ENCODE measurements at regions not wholly inside any gene's neighbourhood (a gene's known extent, or its start where the extent isn't known, plus 50 kb on each side); places are given as distances from the start of the nearest gene placed in this dataset.

GRCh38 chr14:100381395-100382105 is 58.4 kb downstream of the SLC25A47 start:
- peaks cover 9 to 27% (median 15%) of the 10 kb centered on the region in 3 donors for H3K36me3 ChIP-seq
- H3K4me1 ChIP-seq = peaks cover 0 to 18% (median 13%) of the 10 kb centered on the region in 4 donors
- H3K27me3 ChIP-seq = no peaks in the 10 kb centered on the region
- no peak for DNase-seq
- no peak overlapping the region for H3K27ac ChIP-seq
- TF ChIP-seq, protein P1, sequence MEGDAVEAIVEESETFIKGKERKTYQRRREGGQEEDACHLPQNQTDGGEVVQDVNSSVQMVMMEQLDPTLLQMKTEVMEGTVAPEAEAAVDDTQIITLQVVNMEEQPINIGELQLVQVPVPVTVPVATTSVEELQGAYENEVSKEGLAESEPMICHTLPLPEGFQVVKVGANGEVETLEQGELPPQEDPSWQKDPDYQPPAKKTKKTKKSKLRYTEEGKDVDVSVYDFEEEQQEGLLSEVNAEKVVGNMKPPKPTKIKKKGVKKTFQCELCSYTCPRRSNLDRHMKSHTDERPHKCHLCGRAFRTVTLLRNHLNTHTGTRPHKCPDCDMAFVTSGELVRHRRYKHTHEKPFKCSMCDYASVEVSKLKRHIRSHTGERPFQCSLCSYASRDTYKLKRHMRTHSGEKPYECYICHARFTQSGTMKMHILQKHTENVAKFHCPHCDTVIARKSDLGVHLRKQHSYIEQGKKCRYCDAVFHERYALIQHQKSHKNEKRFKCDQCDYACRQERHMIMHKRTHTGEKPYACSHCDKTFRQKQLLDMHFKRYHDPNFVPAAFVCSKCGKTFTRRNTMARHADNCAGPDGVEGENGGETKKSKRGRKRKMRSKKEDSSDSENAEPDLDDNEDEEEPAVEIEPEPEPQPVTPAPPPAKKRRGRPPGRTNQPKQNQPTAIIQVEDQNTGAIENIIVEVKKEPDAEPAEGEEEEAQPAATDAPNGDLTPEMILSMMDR (IDR thresholded peaks at IDR 0.05) = no peak
- H3K9me3 ChIP-seq = no peaks in the 10 kb centered on the region
- no peak overlapping the region for H3K4me3 ChIP-seq
- intact Hi-C loops (cut with DNase I; ENCODE audit: low total_unique reads) = loop anchor here (5.0 to 10.0 kb wide), 2 partner anchors 273 to 1246 kb away; no protein-coding TSS in a partner anchor

GRCh38 chr14:100382106-100382455 is 58.9 kb downstream of the SLC25A47 start:
- H3K27me3 ChIP-seq = no peaks in the 10 kb centered on the region
- H3K9me3 ChIP-seq = no peaks in the 10 kb centered on the region
- intact Hi-C loops (cut with DNase I; ENCODE audit: low total_unique reads) = loop anchor here (5.0 to 10.0 kb wide), 2 partner anchors 273 to 1245 kb away; no protein-coding TSS in a partner anchor
- no peak for DNase-seq
- peaks cover 9 to 27% (median 15%) of the 10 kb centered on the region in 3 donors for H3K36me3 ChIP-seq
- no peak overlapping the region for H3K4me3 ChIP-seq
- TF ChIP-seq, protein P1 (IDR thresholded peaks at IDR 0.05) = no peak
- no peak overlapping the region for H3K27ac ChIP-seq
- H3K4me1 ChIP-seq = peaks cover 0 to 14% (median 8%) of the 10 kb centered on the region in 4 donors

DNA sequence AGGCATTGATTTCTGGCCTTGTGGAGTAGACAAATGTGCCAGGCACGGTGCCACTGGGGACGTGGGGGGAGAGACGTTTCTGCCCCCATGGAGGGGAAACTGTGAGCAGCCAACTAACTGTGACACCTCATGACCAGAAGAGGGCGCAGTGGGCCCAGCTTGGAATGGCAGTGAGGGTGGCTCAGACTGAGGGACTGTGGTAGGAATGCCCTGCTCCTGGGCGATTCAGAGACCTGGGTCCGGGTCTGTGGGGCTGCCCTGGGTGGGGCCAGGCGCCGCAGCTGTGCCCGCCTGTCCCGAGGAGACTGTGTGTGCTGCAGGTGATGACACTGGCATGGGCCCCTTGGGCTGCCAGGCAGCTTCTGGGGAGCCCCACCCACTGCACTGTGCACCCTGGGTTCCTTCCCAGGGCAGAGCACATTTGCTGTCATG is 60.6 kb downstream of the SLC25A47 start:
- Histone ChIP-seq H3K9me3 (no peaks in the 10 kb centered on the region), H3K27me3 (no peaks in the 10 kb centered on the region), H3K36me3 (peaks cover 9 to 27% (median 15%) of the 10 kb centered on the region in 3 donors), H3K27ac (no peak overlapping the region), H3K4me1 (peaks cover 0 to 6% (median 0%) of the 10 kb centered on the region in 4 donors), H3K4me3 (no peak overlapping the region)
- intact Hi-C loops (cut with DNase I; ENCODE audit: low total_unique reads) = loop anchor here (5.0 to 10.0 kb wide), 2 partner anchors 271 to 1244 kb away; no protein-coding TSS in a partner anchor
- TF ChIP-seq, protein P1 (IDR thresholded peaks at IDR 0.05) = peak; percentile 54 to 71
- DNase-seq = peak in 1 of 2 donors; percentile 34

GRCh38 chr14:100384277-100384676 is 61.1 kb downstream of the SLC25A47 start:
- H3K4me3 ChIP-seq = no peak overlapping the region
- intact Hi-C loops (cut with DNase I; ENCODE audit: low total_unique reads) = loop anchor here (5.0 to 10.0 kb wide), 2 partner anchors 271 to 1243 kb away; no protein-coding TSS in a partner anchor
- no peak for DNase-seq
- H3K27ac ChIP-seq = no peak overlapping the region
- no peaks in the 10 kb centered on the region for H3K9me3 ChIP-seq
- H3K27me3 ChIP-seq = no peaks in the 10 kb centered on the region
- peaks cover 9 to 27% (median 15%) of the 10 kb centered on the region in 3 donors for H3K36me3 ChIP-seq
- TF ChIP-seq, protein P1 (IDR thresholded peaks at IDR 0.05) = no peak
- H3K4me1 ChIP-seq = peaks cover 0 to 6% (median 0%) of the 10 kb centered on the region in 4 donors

GRCh38 chr14:100384819-100385813 is 62.0 kb downstream of the SLC25A47 start:
- DNase-seq = no peak
- intact Hi-C loops (cut with DNase I; ENCODE audit: low total_unique reads) = loop anchor here (5.0 to 10.0 kb wide), 2 partner anchors 270 to 1242 kb away; no protein-coding TSS in a partner anchor

More at GRCh38 chr14:100384819-100385813, 62.0 kb downstream of the SLC25A47 start:
- H3K27me3 ChIP-seq = no peaks in the 10 kb centered on the region
- H3K4me1 ChIP-seq = peaks cover 0 to 6% (median 0%) of the 10 kb centered on the region in 4 donors
- H3K36me3 ChIP-seq = peaks cover 9 to 27% (median 15%) of the 10 kb centered on the region in 3 donors
- no peak overlapping the region for H3K27ac ChIP-seq
- H3K4me3 ChIP-seq = no peak overlapping the region
- no peaks in the 10 kb centered on the region for H3K9me3 ChIP-seq
- TF ChIP-seq, protein P1 (IDR thresholded peaks at IDR 0.05) = peak; percentile 24 to 32
